Peyer's patch (tissue), 4 donors: ENCODE measurements at regions not wholly inside any gene's neighbourhood (a gene's known extent, or its start where the extent isn't known, plus 50 kb on each side); places are given as distances from the start of the nearest gene placed in this dataset.
A peak's percentile ranks its signal among the peaks of the same experiment; 100 is the strongest.

Experiments
- DNase-seq, 3 donors: peaks; one replicate each; pipeline ENCODE4 v3.0.0-alpha.2; 2017 to 2019
- H3K27ac ChIP-seq, 4 donors: fragments of 200-600 bp; sonication (generic); one replicate each; pipeline ENCODE4 v1.5.1; 2016 to 2019
- H3K27me3 ChIP-seq, 2 donors: fragments of 200-600 bp; sonication (generic); one replicate each; pipeline ENCODE4 v1.5.1; 2019
- H3K36me3 ChIP-seq, 3 donors: fragments of 200-600 bp; sonication (generic); one replicate each; pipeline ENCODE4 v1.5.1; 2016 to 2019
- H3K4me1 ChIP-seq, 4 donors: fragments of 200-600 bp; sonication (generic); one replicate each; pipeline ENCODE4 v1.5.1; 2016 to 2019
- H3K4me3 ChIP-seq, 4 donors: fragments of 200-600 bp; sonication (generic); 1 replicate in 3 of 4; 2 replicates in 1 of 4; pipeline ENCODE4 v1.5.1; 2016 to 2019; ENCODE audit warnings: mild to moderate bottlenecking in 1 of 4
- H3K9me3 ChIP-seq, 4 donors: fragments of 200-600 bp; sonication (generic); one replicate each; pipeline ENCODE4 v1.5.1; 2016 to 2019; ENCODE audit warnings: mild to moderate bottlenecking in 1 of 4
- CTCF ChIP-seq, 6 experiments: fragments of 450-650 bp in 4 of 6; fragments of 200-600 bp in 2 of 6; sonication (generic) in 1 of 6; IDR thresholded peaks; one replicate each; pipeline ENCODE4 v1.5.1; 2017 to 2019; ENCODE audit warnings: antibody characterized with exemption in 6 of 6, mild to moderate bottlenecking in 3 of 6, moderate library complexity in 1 of 6
- POLR2A ChIP-seq, 2 donors: fragments of 450-650 bp; IDR thresholded peaks; one replicate each; pipeline ENCODE4 v1.5.1; 2017; ENCODE audit warnings: antibody characterized with exemption in 2 of 2, mild to moderate bottlenecking in 2 of 2, moderate library complexity in 2 of 2

GRCh38 chr4:12050357-12050756, 621.7 kb upstream of the HS3ST1 start:
- no peak for DNase-seq
- H3K27ac ChIP-seq = no peak overlapping the region
- TF ChIP-seq CTCF (IDR thresholded peaks at IDR 0.05) (no peak), POLR2A (IDR thresholded peaks at IDR 0.05) (no peak)
- H3K4me3 ChIP-seq = no peak overlapping the region
- no peaks in the 10 kb centered on the region for H3K4me1 ChIP-seq
- H3K9me3 ChIP-seq = no peaks in the 10 kb centered on the region
- no peaks in the 10 kb centered on the region for H3K36me3 ChIP-seq
- no peaks in the 10 kb centered on the region for H3K27me3 ChIP-seq

- no peaks in the 10 kb centered on the region for H3K27me3 ChIP-seq
- H3K9me3 ChIP-seq = peaks cover 0 to 6% (median 0%) of the 10 kb centered on the region in 4 donors
- TF ChIP-seq POLR2A (IDR thresholded peaks at IDR 0.05) (no peak), CTCF (IDR thresholded peaks at IDR 0.05) (no peak)
- DNase-seq = no peak
- H3K4me1 ChIP-seq = no peaks in the 10 kb centered on the region
- H3K4me3 ChIP-seq = no peak overlapping the region
- H3K27ac ChIP-seq = no peak overlapping the region
- no peaks in the 10 kb centered on the region for H3K36me3 ChIP-seq
Observed at GRCh38 chr4:12042818-12043217, 614.1 kb upstream of the HS3ST1 start.

- Histone ChIP-seq H3K27ac (no peak overlapping the region), H3K27me3 (no peaks in the 10 kb centered on the region), H3K36me3 (no peaks in the 10 kb centered on the region), H3K9me3 (peaks cover 0 to 6% (median 0%) of the 10 kb centered on the region in 4 donors), H3K4me3 (no peak overlapping the region), H3K4me1 (no peaks in the 10 kb centered on the region)
- DNase-seq = no peak
- TF ChIP-seq CTCF (IDR thresholded peaks at IDR 0.05) (peak in 3 of 6 experiments; percentile 29 to 45 (median 40)), POLR2A (IDR thresholded peaks at IDR 0.05) (no peak)
Observed at GRCh38 chr4:12041828-12042227, 613.1 kb upstream of the HS3ST1 start.

- Histone ChIP-seq H3K27me3 (no peaks in the 10 kb centered on the region), H3K36me3 (no peaks in the 10 kb centered on the region), H3K27ac (no peak overlapping the region), H3K4me3 (no peak overlapping the region), H3K9me3 (peaks cover 0 to 6% (median 0%) of the 10 kb centered on the region in 4 donors), H3K4me1 (no peaks in the 10 kb centered on the region)
- no peak for DNase-seq
- no peak for TF ChIP-seq POLR2A (IDR thresholded peaks at IDR 0.05)
- TF ChIP-seq CTCF (IDR thresholded peaks at IDR 0.05) = no peak
Observed at GRCh38 chr4:12036450-12036849, 607.8 kb upstream of the HS3ST1 start.

GRCh38 chr4:12028258-12028657, 599.6 kb upstream of the HS3ST1 start:
- TF ChIP-seq CTCF (IDR thresholded peaks at IDR 0.05) = no peak
- TF ChIP-seq POLR2A (IDR thresholded peaks at IDR 0.05) = no peak
- Histone ChIP-seq H3K4me1 (no peaks in the 10 kb centered on the region), H3K4me3 (no peak overlapping the region), H3K27me3 (no peaks in the 10 kb centered on the region), H3K36me3 (no peaks in the 10 kb centered on the region), H3K9me3 (no peaks in the 10 kb centered on the region), H3K27ac (no peak overlapping the region)
- DNase-seq = no peak

- DNase-seq = no peak
- no peaks in the 10 kb centered on the region for H3K36me3 ChIP-seq
- no peaks in the 10 kb centered on the region for H3K4me1 ChIP-seq
- H3K27me3 ChIP-seq = no peaks in the 10 kb centered on the region
- H3K27ac ChIP-seq = no peak overlapping the region
- H3K9me3 ChIP-seq = no peaks in the 10 kb centered on the region
- no peak overlapping the region for H3K4me3 ChIP-seq
- TF ChIP-seq POLR2A (IDR thresholded peaks at IDR 0.05) (no peak), CTCF (IDR thresholded peaks at IDR 0.05) (no peak)
Observed at GRCh38 chr4:12022409-12022808, 593.7 kb upstream of the HS3ST1 start.
